Lower leg skin (tissue), 4 donors: ENCODE measurements at regions not wholly inside any gene's neighbourhood (a gene's known extent, or its start where the extent isn't known, plus 50 kb on each side); places are given as distances from the start of the nearest gene placed in this dataset.

Experiments used
- DNase-seq, 2 donors: peaks; one replicate each; pipeline ENCODE4 v3.0.0-alpha.2; 2019; ENCODE audit warnings: low spot score in 2 of 2
- H3K4me3 ChIP-seq: fragments of 200-600 bp; sonication (generic); 2 replicates; pipeline ENCODE4 v1.5.1; 2017; ENCODE audit warnings: mild to moderate bottlenecking, low read depth; ENCODE audit not compliant: poor library complexity, severe bottlenecking
- CTCF ChIP-seq, 3 donors: fragments of 450-650 bp; IDR thresholded peaks; one replicate each; pipeline ENCODE4 v1.5.1; 2016; ENCODE audit warnings: antibody characterized with exemption in 3 of 3, mild to moderate bottlenecking in 3 of 3, moderate library complexity in 2 of 3
- POLR2A ChIP-seq, 2 donors: fragments of 450-650 bp; IDR thresholded peaks; one replicate each; pipeline ENCODE4 v1.6.1; 2016 to 2017; ENCODE audit warnings: antibody characterized with exemption in 2 of 2, mild to moderate bottlenecking in 1 of 2, moderate library complexity in 1 of 2
- WGBS, 2 donors: methylation state at CpG; one replicate each; pipeline ENCODE4 v1.1.5; 2018; 5-methylcytosine and 5-hydroxymethylcytosine counted together
- intact Hi-C: fragments of 100-400 bp; cut with DNase I; formaldehyde crosslinking; loops from one replicate; pipeline ENCODE4 v1.15.0; 2023; ENCODE audit warnings: low total_unique reads

- TF ChIP-seq CTCF (IDR thresholded peaks at IDR 0.05): no peak
- DNase-seq: no peak
- no peak overlapping the region for H3K4me3 ChIP-seq
- WGBS, 2 donors: 79 to 85% methylated on average over 2 of the region's 2 CpGs
- intact Hi-C loops: no loop called here
Measured at GRCh38 chr11:82356316-82356715, 377.3 kb downstream of the FAM181B start.

- TF ChIP-seq CTCF (IDR thresholded peaks at IDR 0.05) (no peak), POLR2A (IDR thresholded peaks at IDR 0.05) (no peak)
- DNase-seq: no peak
- H3K4me3 ChIP-seq: no peak overlapping the region
- intact Hi-C loops: no loop called here
- WGBS, 2 donors: 68 to 73% methylated on average over 5 of the region's 5 CpGs
Measured at GRCh38 chr11:82355313-82355823, 378.3 kb downstream of the FAM181B start.

GRCh38 chr11:82326853-82327252 is 406.8 kb downstream of the FAM181B start:
- DNase-seq: no peak
- no peak overlapping the region for H3K4me3 ChIP-seq
- TF ChIP-seq POLR2A (IDR thresholded peaks at IDR 0.05) (no peak), CTCF (IDR thresholded peaks at IDR 0.05) (no peak)
- intact Hi-C loops: no loop called here
- WGBS, 2 donors: 82 to 86% methylated on average over 3 of the region's 3 CpGs

GRCh38 chr11:82321206-82321605 is 412.5 kb downstream of the FAM181B start:
- TF ChIP-seq POLR2A (IDR thresholded peaks at IDR 0.05): no peak
- no peak for TF ChIP-seq CTCF (IDR thresholded peaks at IDR 0.05)
- WGBS, 2 donors: 52 to 73% methylated on average over 6 of the region's 6 CpGs
- intact Hi-C loops: no loop called here
- H3K4me3 ChIP-seq: no peak overlapping the region
- DNase-seq: no peak

- WGBS, 2 donors: 20 to 22% methylated on average over 4 of the region's 4 CpGs
- H3K4me3 ChIP-seq: no peak overlapping the region
- intact Hi-C loops: no loop called here
- no peak for DNase-seq
- TF ChIP-seq CTCF (IDR thresholded peaks at IDR 0.05) (no peak), POLR2A (IDR thresholded peaks at IDR 0.05) (no peak)
Measured at GRCh38 chr11:82315093-82315492, 418.6 kb downstream of the FAM181B start.

- H3K4me3 ChIP-seq: no peak overlapping the region
- no peak for DNase-seq
- intact Hi-C loops: no loop called here
- WGBS, 2 donors: 74 to 75% methylated on average over 2 of the region's 2 CpGs
- TF ChIP-seq CTCF (IDR thresholded peaks at IDR 0.05): no peak
- TF ChIP-seq POLR2A (IDR thresholded peaks at IDR 0.05): no peak
Measured at GRCh38 chr11:82308979-82309378, 424.7 kb downstream of the FAM181B start.
